ENCODE measurements at regions not wholly inside any gene's neighbourhood (a gene's known extent, or its start where the extent isn't known, plus 50 kb on each side); places are given as distances from the start of the nearest gene placed in this dataset.

- Histone ChIP-seq H3K36me3 (no peaks in the 10 kb centered on the region), H3K27me3 (no peaks in the 10 kb centered on the region), H3K4me1 (no peaks in the 10 kb centered on the region), H3K4me3 (no peak overlapping the region), H3K27ac (no peak overlapping the region), H3K9me3 (no peaks in the 10 kb centered on the region)
- peak in 1 of 2 donors; percentile 66 for ATAC-seq
- intact Hi-C loops (cut with DNase I; ENCODE audit: low total_unique reads), result loop anchor here (2.0 kb wide), 1 partner anchor 730 kb away; no protein-coding TSS in a partner anchor
- in situ Hi-C loops (cut with MboI; ENCODE audit: low sequenced_read_pairs in 4 of 4), result loop anchor here (10.0 to 25.0 kb wide), 3 partner anchors 687 to 720 kb away; partner anchors contain the start of gene ERMN (in 2 of the 4)
- TF ChIP-seq CTCF (IDR thresholded peaks at IDR 0.05 in 4 of 5, conservative IDR thresholded peaks at IDR 0.05 in 1 of 5), result peak; percentile 41 to 81 (median 56)
- no peak for TF ChIP-seq POLR2A (IDR thresholded peaks at IDR 0.05)
- DNase-seq, result no peak
These were observed 77.3 kb upstream of the UPP2 start for GRCh38 chr2:158024288-158024898.

DNA sequence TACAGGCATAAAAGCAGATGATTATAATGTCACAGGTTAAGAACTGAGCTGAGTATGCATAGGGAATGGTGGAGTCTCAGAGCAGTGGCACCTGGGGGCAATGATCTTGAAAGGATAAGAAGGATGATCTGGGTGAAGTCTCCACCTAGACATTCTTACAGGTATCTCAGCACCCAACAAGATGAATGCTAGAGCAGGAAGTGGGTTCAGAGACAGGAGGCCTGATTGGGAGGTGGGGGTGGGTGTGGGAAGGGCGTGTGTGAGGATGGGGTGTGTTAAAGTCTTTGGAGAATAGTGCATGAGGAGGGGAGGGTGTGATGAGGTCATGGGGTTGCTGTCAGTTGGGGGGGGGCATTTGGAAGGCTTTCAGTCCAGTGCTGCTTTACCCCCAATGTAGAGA is 78.8 kb upstream of the UPP2 start:
- TF ChIP-seq POLR2A (IDR thresholded peaks at IDR 0.05), result no peak
- TF ChIP-seq CTCF (IDR thresholded peaks at IDR 0.05 in 4 of 5, conservative IDR thresholded peaks at IDR 0.05 in 1 of 5), result no peak
- intact Hi-C loops (cut with DNase I; ENCODE audit: low total_unique reads) (no loop called here), in situ Hi-C loops (cut with MboI; ENCODE audit: low sequenced_read_pairs in 4 of 4) (loop anchor here (10.0 to 25.0 kb wide), 3 partner anchors 686 to 722 kb away; partner anchors contain the start of gene ERMN (in 2 of the 4))

GRCh38 chr2:158021226-158021625 is 80.5 kb upstream of the UPP2 start:
- H3K27ac ChIP-seq, result no peak overlapping the region
- no peaks in the 10 kb centered on the region for H3K36me3 ChIP-seq
- H3K4me1 ChIP-seq, result no peaks in the 10 kb centered on the region
- H3K27me3 ChIP-seq, result no peaks in the 10 kb centered on the region
- H3K9me3 ChIP-seq, result no peaks in the 10 kb centered on the region
- in situ Hi-C loops (cut with MboI; ENCODE audit: low sequenced_read_pairs in 4 of 4) (loop anchor here (10.0 to 25.0 kb wide), 3 partner anchors 684 to 724 kb away; partner anchors contain the start of gene ERMN (in 2 of the 4)), intact Hi-C loops (cut with DNase I; ENCODE audit: low total_unique reads) (no loop called here)
- H3K4me3 ChIP-seq, result no peak overlapping the region
- no peak for TF ChIP-seq POLR2A (IDR thresholded peaks at IDR 0.05)
- no peak for TF ChIP-seq CTCF (IDR thresholded peaks at IDR 0.05 in 4 of 5, conservative IDR thresholded peaks at IDR 0.05 in 1 of 5)
- ATAC-seq (no peak), DNase-seq (no peak)

More for the DNA sequence above, 78.8 kb upstream of the UPP2 start:
- H3K9me3 ChIP-seq, result no peaks in the 10 kb centered on the region
- H3K27ac ChIP-seq, result no peak overlapping the region
- H3K36me3 ChIP-seq, result no peaks in the 10 kb centered on the region
- ATAC-seq, result no peak
- no peaks in the 10 kb centered on the region for H3K4me1 ChIP-seq
- no peak for DNase-seq
- H3K4me3 ChIP-seq, result no peak overlapping the region
- H3K27me3 ChIP-seq, result no peaks in the 10 kb centered on the region

DNA sequence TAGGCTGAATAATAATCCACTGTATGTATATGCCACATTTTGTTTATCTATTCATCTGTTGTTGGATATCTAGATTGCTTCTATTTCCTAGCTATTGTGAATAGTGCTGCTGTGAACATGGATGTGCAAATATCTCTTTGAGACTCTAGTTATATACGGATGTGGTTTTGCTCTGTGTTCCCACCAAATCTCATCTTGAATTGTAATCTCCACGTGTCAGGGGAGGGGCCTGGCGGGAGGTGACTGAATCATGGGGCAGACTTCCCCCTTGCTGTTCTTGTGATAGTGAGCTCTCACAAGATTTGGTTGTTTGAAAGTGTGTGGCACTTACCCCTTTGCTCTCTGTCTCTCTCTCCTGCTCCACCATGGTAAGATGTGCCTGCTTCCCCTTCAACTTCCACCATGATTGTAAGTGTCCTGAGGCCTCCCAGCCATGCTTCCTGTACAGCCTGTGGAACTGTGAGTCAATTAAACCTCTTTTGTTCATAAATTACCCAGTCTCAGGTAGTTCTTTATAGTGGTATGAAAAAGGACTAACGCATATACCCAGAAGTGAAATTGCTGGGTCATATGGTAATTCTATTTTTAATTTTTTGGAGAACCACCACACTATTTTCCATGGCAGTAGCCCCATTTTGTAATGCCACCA is 86.1 kb upstream of the UPP2 start:
- ATAC-seq, result no peak
- intact Hi-C loops (cut with DNase I; ENCODE audit: low total_unique reads), result no loop called here

More for the DNA sequence above, 86.1 kb upstream of the UPP2 start:
- H3K27ac ChIP-seq, result no peak overlapping the region
- H3K4me3 ChIP-seq, result no peak overlapping the region
- in situ Hi-C loops (cut with MboI; ENCODE audit: low sequenced_read_pairs in 4 of 4), result loop anchor here in 3 of 4 donors (10.0 to 25.0 kb wide), 3 partner anchors 511 to 703 kb away; partner anchors contain the start of gene ERMN (in 2 of the 3)
- DNase-seq, result no peak
- H3K4me1 ChIP-seq, result no peaks in the 10 kb centered on the region
- TF ChIP-seq POLR2A (IDR thresholded peaks at IDR 0.05) (no peak), CTCF (IDR thresholded peaks at IDR 0.05 in 4 of 5, conservative IDR thresholded peaks at IDR 0.05 in 1 of 5) (no peak)
- no peaks in the 10 kb centered on the region for H3K27me3 ChIP-seq
- no peaks in the 10 kb centered on the region for H3K36me3 ChIP-seq
- H3K9me3 ChIP-seq, result no peaks in the 10 kb centered on the region
